OCI-LY1 (cell line): ENCODE measurements at regions not wholly inside any gene's neighbourhood (a gene's known extent, or its start where the extent isn't known, plus 50 kb on each side); places are given as distances from the start of the nearest gene placed in this dataset.

Experiments used
- EZH2 ChIP-seq: fragments of 200-600 bp; sonication (generic), shearing (Covaris generic); IDR thresholded peaks from 2 replicates; pipeline ENCODE4 v1.8.0; 2017; ENCODE audit warnings: borderline replicate concordance, mixed run types, mild to moderate bottlenecking, antibody characterized with exemption, low read length, moderate library complexity, mixed read lengths
- TF ChIP-seq, protein P1 (sequence below): fragments of 200-600 bp; sonication (generic), shearing (Covaris generic); IDR thresholded peaks from 2 replicates; pipeline ENCODE4 v1.5.1; 2017; ENCODE audit warnings: mild to moderate bottlenecking, antibody characterized with exemption, low read length, moderate library complexity, mixed read lengths

DNA sequence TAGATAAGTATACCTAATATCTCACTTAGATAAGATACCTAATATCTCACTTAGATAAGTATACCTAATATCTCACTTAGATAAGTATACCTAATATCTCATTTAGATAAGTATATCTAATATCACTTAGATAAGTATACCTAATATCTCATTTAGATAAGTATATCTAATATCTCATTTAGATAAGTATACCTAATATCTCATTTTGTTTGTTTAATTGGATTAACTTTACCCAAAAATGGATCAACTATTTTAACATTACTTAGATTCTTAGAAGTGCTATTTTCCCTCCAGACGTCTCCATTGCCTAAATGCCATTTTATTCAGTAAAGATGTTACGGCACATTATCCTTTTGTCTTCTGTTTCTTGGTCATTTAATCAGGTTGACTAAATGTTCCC lies 346.4 kb downstream of the CHRM3 start:
- TF ChIP-seq, protein P1, sequence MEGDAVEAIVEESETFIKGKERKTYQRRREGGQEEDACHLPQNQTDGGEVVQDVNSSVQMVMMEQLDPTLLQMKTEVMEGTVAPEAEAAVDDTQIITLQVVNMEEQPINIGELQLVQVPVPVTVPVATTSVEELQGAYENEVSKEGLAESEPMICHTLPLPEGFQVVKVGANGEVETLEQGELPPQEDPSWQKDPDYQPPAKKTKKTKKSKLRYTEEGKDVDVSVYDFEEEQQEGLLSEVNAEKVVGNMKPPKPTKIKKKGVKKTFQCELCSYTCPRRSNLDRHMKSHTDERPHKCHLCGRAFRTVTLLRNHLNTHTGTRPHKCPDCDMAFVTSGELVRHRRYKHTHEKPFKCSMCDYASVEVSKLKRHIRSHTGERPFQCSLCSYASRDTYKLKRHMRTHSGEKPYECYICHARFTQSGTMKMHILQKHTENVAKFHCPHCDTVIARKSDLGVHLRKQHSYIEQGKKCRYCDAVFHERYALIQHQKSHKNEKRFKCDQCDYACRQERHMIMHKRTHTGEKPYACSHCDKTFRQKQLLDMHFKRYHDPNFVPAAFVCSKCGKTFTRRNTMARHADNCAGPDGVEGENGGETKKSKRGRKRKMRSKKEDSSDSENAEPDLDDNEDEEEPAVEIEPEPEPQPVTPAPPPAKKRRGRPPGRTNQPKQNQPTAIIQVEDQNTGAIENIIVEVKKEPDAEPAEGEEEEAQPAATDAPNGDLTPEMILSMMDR = no peak
- TF ChIP-seq EZH2 = no peak
